K562 (cell line): ENCODE measurements at regions not wholly inside any gene's neighbourhood (a gene's known extent, or its start where the extent isn't known, plus 50 kb on each side); places are given as distances from the start of the nearest gene placed in this dataset.
"Not testable (repeated sequence)": the region's sequence is repeated elsewhere in the genome, so short reads cannot be mapped to it uniquely, and the experiment has no call there.

ENCODE experiments used
- CBFA2T2 ChIP-seq: fragments of 450-650 bp; conservative IDR thresholded peaks from 2 replicates; pipeline ENCODE4 v1.6.1; 2017; ENCODE audit warnings: mild to moderate bottlenecking
- CTCF ChIP-seq, 3 experiments: IDR thresholded peaks in 2 of 3; conservative IDR thresholded peaks in 1 of 3; 2 replicates each; pipeline ENCODE4 v1.5.1; 2011 to 2012; ENCODE audit warnings: low read length in 3 of 3, mild to moderate bottlenecking in 3 of 3, control low read depth in 2 of 3, improper control_type of control experiment in 1 of 3, inconsistent platforms in 1 of 3, low read depth in 1 of 3, mixed read lengths in 1 of 3, moderate library complexity in 1 of 3; ENCODE audit not compliant: insufficient read depth in 2 of 3
- CXXC5 ChIP-seq: fragments of 250-450 bp; sonication (Bioruptor Pico); IDR thresholded peaks from 2 replicates; pipeline ENCODE4 v1.8.0; 2022; ENCODE audit warnings: inconsistent platforms, mild to moderate bottlenecking, moderate library complexity
- HBP1 ChIP-seq: fragments of 450-650 bp; formaldehyde crosslinking; IDR thresholded peaks from 2 replicates; pipeline ENCODE4 v1.4.0; 2022; ENCODE audit warnings: missing genetic modification characterization
- HDAC2 ChIP-seq: fragments of 450-650 bp; IDR thresholded peaks from 2 replicates; pipeline ENCODE4 v1.6.1; 2016; ENCODE audit warnings: mild to moderate bottlenecking
- PML ChIP-seq: IDR thresholded peaks from 2 replicates; pipeline ENCODE4 v1.6.1; 2012; ENCODE audit warnings: low read length, inconsistent platforms

- not testable (repeated sequence) for TF ChIP-seq PML; CTCF (IDR thresholded peaks at IDR 0.05 in 2 of 3, conservative IDR thresholded peaks at IDR 0.05 in 1 of 3; ENCODE audit: insufficient read depth in 2 of 3, low read depth in 1 of 3, low read length in 3 of 3); CBFA2T2; CXXC5; HBP1; HDAC2
These were observed 139.6 kb upstream of the LRRC61 start for GRCh38 chr7:150183602-150184001.
